Hippocampal formation (tissue), 2 donors: ENCODE measurements at regions not wholly inside any gene's neighbourhood (a gene's known extent, or its start where the extent isn't known, plus 50 kb on each side); places are given as distances from the start of the nearest gene placed in this dataset.

Source experiments
- DNase-seq, 2 donors: peaks; one replicate each; lab custom pipeline; 2025; lab: John Stamatoyannopoulos, UW

DNA sequence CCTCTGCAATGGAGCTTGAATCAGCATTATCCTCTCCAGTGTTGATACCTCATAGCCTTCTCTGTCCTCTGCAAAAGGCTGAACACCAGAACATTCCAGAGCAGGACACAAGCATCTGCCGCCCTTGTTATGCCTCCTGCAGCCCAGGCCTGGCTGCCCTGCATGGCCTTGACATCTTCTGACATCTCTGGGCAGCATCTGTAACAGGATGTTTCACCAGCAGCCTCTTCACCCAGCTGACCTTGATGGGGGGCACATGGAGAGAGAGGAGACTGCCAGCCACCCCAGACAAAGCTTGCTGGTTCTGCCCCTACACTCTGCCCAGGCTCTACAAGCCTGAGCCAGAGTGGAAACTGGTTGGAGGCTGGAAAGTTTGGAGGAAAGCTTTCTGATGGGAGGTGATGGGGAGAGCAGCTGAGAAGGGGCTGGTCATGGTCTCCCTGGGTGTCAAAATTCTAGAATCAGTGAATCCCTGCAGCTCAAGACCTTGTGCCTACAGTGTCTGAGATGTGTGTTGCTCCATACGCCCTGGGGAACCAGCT is 145.1 kb downstream of the MRPL14 start:
- no peak for DNase-seq

- DNase-seq: no peak
These were observed 145.8 kb downstream of the MRPL14 start for GRCh38 chr6:43981363-43981990.

GRCh38 chr6:43980004-43980795 is 147.1 kb downstream of the MRPL14 start:
- no peak for DNase-seq

GRCh38 chr6:43979525-43979924 is 147.7 kb downstream of the MRPL14 start:
- DNase-seq: no peak

GRCh38 chr6:43978473-43979346 is 148.5 kb downstream of the MRPL14 start:
- no peak for DNase-seq

DNA sequence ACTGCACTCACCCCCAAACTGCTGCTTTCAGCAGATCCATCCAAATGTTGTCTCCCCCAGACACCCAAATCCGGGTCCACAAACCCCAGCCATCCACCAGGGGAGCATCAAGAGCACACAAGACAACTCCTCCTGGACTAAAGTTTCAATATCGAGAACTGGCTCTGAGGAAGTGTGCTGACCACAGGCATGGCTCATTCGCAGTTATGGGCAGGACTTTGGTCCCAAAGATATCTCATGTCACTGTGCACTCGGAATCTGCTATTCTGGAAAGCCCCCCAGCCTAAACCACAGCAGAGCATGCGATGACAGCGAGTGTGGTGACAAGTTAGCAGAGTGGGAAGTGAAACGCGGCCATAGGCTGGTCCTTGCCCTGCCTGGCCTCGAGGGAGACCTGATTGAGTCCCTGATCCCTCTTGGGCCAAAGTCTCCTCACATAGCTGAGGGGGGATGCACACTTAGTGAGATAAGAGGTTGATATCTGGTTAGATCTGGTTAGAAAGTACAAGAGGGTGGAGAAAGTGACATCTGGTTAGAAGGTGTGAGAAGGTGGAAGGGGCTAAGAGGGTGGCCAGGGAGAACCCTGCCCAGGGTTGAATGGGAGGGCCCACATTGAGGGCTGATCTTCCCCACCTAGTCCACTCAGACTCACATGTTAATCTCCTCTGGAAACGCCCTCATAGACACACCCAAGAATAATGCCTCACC is 149.7 kb downstream of the MRPL14 start:
- DNase-seq: no peak

GRCh38 chr6:43976706-43977403 is 150.4 kb downstream of the MRPL14 start:
- DNase-seq: no peak

- no peak for DNase-seq
These were observed 152.5 kb downstream of the MRPL14 start for GRCh38 chr6:43974643-43975230.

- no peak for DNase-seq
These were observed 153.9 kb downstream of the MRPL14 start for GRCh38 chr6:43973357-43973756.

DNA sequence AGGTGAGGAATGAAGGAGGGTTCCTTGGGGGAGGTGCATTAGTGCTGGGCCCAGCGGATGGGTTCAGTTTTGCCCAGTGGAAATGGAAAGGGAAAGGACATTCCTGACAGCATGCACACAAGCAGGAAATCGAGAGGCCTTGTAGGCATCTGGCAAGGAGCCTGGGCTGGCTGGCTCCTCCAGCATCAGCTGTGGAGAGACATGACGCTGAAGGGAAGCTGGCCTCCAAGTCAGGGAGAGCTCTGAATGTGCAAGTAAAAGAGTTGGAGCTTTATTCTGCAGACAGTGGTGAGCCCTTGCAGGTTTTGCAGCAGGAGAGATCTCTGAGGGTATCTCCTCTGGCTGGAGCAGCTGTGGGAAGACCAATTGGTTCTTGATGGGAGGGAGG is 154.3 kb downstream of the MRPL14 start:
- peak; percentile 9 to 53 for DNase-seq

DNA sequence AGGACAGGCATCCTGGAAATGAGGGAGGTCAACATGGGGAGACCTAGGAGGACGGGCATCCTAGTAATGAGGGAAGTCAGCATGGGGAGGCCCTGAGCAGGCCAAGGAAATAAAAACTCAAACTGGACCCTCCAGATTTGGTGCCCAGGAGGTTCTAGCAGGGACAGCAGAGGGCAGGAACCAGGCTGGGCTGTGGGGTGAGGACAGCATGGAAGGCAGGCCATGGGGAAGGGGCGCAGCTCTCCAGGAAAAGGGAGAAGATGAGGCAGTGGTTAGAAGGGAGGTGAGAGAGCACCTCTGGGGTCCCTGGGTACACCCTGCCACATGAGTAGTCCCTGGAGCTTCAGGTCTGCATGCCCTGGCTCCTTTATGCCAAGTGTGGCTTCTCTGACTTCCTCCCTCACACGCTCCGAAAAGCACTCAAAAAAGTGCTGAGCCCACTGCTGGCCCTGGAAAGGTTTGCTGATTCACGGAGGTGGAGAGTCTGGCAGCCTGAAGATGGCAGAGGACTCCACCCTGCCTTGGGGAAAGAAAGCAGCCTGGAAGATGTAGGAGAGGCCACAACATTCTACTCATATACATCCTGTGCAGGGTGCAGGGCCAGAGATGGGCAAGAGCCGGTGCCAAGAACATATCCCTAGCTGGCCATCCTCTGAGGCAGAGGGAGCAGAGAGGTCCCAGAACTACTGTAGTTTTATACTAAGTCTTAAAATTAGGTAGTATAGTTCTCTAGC is 154.9 kb downstream of the MRPL14 start:
- no peak for DNase-seq

GRCh38 chr6:43971776-43972126 is 155.5 kb downstream of the MRPL14 start:
- DNase-seq: no peak

- DNase-seq: no peak
These were observed 156.1 kb downstream of the MRPL14 start for GRCh38 chr6:43970913-43971775.

GRCh38 chr6:43970068-43970912 is 157.0 kb downstream of the MRPL14 start:
- no peak for DNase-seq

- no peak for DNase-seq
These were observed 157.9 kb downstream of the MRPL14 start for GRCh38 chr6:43969158-43969981.

- DNase-seq: no peak
These were observed 158.9 kb downstream of the MRPL14 start for GRCh38 chr6:43968110-43968965.
